ENCODE measurements at regions not wholly inside any gene's neighbourhood (a gene's known extent, or its start where the extent isn't known, plus 50 kb on each side); places are given as distances from the start of the nearest gene placed in this dataset.

DNA sequence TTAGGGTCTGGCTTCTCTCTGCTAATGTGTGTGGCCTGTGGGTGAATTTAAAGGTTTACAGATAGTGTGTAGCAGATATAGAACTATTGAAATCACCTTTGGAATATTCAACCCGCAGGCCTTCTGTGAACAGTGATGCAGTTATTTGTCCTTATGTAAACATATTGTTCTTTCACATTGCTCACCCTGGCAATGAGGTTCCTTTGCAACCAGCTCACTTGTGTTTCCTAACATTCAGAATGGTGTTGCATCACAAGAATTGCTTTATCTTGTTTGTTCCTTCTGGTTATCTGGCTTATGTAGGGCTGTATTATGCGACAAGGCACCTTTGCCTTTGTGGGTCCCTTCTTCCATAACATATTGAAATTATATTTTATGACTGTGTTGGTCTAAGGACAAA, 370.3 kb downstream of the NNT start:
- Histone ChIP-seq H3K4me3 (ENCODE audit: low read depth, low read length) (no peak overlapping the region), H3K27ac (ENCODE audit: extremely low read depth, low read depth, low read length) (no peak overlapping the region), H3K9me3 (ENCODE audit: control insufficient read depth, insufficient read depth, low read depth, low read length) (no peaks in the 10 kb centered on the region), H3K36me3 (ENCODE audit: control insufficient read depth in 2 of 2, insufficient read depth in 1 of 2, low read length in 2 of 2) (no peaks in the 10 kb centered on the region), H3K4me1 (ENCODE audit: control insufficient read depth, insufficient read depth, low read length) (no peaks in the 10 kb centered on the region)
- ChIA-PET POLR2A (no interaction called here), CTCF (no interaction called here)
- TF ChIP-seq, protein P1, sequence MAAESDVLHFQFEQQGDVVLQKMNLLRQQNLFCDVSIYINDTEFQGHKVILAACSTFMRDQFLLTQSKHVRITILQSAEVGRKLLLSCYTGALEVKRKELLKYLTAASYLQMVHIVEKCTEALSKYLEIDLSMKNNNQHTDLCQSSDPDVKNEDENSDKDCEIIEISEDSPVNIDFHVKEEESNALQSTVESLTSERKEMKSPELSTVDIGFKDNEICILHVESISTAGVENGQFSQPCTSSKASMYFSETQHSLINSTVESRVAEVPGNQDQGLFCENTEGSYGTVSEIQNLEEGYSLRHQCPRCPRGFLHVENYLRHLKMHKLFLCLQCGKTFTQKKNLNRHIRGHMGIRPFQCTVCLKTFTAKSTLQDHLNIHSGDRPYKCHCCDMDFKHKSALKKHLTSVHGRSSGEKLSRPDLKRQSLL (tag by site-specific recombination; IDR thresholded peaks at IDR 0.05) = no peak
- TF ChIP-seq, protein P2, sequence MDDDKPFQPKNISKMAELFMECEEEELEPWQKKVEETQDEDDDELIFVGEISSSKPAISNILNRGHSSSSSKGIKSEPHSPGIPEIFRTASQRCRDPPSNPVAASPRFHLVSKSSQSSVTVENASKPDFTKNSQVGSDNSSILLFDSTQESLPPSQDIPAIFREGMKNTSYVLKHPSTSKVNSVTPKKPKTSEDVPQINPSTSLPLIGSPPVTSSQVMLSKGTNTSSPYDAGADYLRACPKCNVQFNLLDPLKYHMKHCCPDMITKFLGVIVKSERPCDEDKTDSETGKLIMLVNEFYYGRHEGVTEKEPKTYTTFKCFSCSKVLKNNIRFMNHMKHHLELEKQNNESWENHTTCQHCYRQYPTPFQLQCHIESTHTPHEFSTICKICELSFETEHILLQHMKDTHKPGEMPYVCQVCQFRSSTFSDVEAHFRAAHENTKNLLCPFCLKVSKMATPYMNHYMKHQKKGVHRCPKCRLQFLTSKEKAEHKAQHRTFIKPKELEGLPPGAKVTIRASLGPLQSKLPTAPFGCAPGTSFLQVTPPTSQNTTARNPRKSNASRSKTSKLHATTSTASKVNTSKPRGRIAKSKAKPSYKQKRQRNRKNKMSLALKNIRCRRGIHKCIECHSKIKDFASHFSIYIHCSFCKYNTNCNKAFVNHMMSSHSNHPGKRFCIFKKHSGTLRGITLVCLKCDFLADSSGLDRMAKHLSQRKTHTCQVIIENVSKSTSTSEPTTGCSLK (tag by site-specific recombination; IDR thresholded peaks at IDR 0.05) = no peak
- TF ChIP-seq ZNF311 (tag by site-specific recombination; IDR thresholded peaks at IDR 0.05; ENCODE audit: borderline replicate concordance) = no peak

DNA sequence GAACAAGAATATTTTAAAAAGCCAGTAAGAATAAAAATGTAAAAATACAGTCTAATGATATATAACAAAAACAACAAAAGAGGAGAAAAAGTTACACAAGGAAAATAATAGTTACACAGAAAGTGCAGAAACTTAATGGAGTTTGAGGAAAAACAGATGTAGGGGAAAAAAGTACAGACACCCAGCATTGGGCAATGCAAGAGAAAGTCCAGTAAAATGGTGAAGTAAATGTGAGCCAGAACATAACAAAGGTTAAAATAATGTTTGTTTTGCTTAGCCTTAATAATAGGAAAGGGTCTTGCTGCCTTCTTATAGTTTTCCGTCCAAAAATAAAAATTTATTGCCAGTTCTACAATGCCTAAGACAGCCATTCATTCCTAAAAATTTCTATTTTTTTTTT, 364.2 kb downstream of the NNT start:
- Histone ChIP-seq H3K36me3 (ENCODE audit: control insufficient read depth in 2 of 2, insufficient read depth in 1 of 2, low read length in 2 of 2) (no peaks in the 10 kb centered on the region), H3K9me3 (ENCODE audit: control insufficient read depth, insufficient read depth, low read depth, low read length) (no peaks in the 10 kb centered on the region), H3K27ac (ENCODE audit: extremely low read depth, low read depth, low read length) (no peak overlapping the region), H3K4me3 (ENCODE audit: low read depth, low read length) (no peak overlapping the region), H3K4me1 (ENCODE audit: control insufficient read depth, insufficient read depth, low read length) (no peaks in the 10 kb centered on the region)
- CTCF ChIA-PET = no interaction called here
- POLR2A ChIA-PET = no interaction called here
- TF ChIP-seq, protein P3, sequence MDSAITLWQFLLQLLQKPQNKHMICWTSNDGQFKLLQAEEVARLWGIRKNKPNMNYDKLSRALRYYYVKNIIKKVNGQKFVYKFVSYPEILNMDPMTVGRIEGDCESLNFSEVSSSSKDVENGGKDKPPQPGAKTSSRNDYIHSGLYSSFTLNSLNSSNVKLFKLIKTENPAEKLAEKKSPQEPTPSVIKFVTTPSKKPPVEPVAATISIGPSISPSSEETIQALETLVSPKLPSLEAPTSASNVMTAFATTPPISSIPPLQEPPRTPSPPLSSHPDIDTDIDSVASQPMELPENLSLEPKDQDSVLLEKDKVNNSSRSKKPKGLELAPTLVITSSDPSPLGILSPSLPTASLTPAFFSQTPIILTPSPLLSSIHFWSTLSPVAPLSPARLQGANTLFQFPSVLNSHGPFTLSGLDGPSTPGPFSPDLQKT (IDR thresholded peaks at IDR 0.05; ENCODE audit: borderline replicate concordance, low read depth, low read length) = no peak
- TF ChIP-seq, protein P4, sequence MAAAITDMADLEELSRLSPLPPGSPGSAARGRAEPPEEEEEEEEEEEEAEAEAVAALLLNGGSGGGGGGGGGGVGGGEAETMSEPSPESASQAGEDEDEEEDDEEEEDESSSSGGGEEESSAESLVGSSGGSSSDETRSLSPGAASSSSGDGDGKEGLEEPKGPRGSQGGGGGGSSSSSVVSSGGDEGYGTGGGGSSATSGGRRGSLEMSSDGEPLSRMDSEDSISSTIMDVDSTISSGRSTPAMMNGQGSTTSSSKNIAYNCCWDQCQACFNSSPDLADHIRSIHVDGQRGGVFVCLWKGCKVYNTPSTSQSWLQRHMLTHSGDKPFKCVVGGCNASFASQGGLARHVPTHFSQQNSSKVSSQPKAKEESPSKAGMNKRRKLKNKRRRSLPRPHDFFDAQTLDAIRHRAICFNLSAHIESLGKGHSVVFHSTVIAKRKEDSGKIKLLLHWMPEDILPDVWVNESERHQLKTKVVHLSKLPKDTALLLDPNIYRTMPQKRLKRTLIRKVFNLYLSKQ (tag by site-specific recombination; IDR thresholded peaks at IDR 0.05; ENCODE audit: borderline replicate concordance) = no peak
- TF ChIP-seq KLF9 (tag by site-specific recombination; IDR thresholded peaks at IDR 0.05; ENCODE audit: low read depth) = no peak
- TF ChIP-seq, protein P5, sequence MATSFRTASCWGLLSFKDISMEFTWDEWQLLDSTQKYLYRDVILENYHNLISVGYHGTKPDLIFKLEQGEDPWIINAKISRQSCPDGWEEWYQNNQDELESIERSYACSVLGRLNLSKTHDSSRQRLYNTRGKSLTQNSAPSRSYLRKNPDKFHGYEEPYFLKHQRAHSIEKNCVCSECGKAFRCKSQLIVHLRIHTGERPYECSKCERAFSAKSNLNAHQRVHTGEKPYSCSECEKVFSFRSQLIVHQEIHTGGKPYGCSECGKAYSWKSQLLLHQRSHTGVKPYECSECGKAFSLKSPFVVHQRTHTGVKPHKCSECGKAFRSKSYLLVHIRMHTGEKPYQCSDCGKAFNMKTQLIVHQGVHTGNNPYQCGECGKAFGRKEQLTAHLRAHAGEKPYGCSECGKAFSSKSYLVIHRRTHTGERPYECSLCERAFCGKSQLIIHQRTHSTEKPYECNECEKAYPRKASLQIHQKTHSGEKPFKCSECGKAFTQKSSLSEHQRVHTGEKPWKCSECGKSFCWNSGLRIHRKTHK (tag by site-specific recombination; IDR thresholded peaks at IDR 0.05) = no peak
- TF ChIP-seq ZNF274 (IDR thresholded peaks at IDR 0.05; ENCODE audit: low read length) = no peak
- no peak for TF ChIP-seq ZNF274 (tag by site-specific recombination; IDR thresholded peaks at IDR 0.05; ENCODE audit: borderline replicate concordance)
- TF ChIP-seq GLI4 (tag by site-specific recombination; IDR thresholded peaks at IDR 0.05) = no peak
- TF ChIP-seq GFI1B (tag by site-specific recombination; IDR thresholded peaks at IDR 0.05) = no peak
- no peak for TF ChIP-seq ZFP69B (tag by site-specific recombination; IDR thresholded peaks at IDR 0.05)
- no peak for TF ChIP-seq ZNF184 (tag by site-specific recombination; IDR thresholded peaks at IDR 0.05)
- TF ChIP-seq ZNF19 (tag by site-specific recombination; IDR thresholded peaks at IDR 0.05; ENCODE audit: low read depth) = no peak
- no peak for TF ChIP-seq ZNF548 (tag by site-specific recombination; IDR thresholded peaks at IDR 0.05)
- TF ChIP-seq, protein P6, sequence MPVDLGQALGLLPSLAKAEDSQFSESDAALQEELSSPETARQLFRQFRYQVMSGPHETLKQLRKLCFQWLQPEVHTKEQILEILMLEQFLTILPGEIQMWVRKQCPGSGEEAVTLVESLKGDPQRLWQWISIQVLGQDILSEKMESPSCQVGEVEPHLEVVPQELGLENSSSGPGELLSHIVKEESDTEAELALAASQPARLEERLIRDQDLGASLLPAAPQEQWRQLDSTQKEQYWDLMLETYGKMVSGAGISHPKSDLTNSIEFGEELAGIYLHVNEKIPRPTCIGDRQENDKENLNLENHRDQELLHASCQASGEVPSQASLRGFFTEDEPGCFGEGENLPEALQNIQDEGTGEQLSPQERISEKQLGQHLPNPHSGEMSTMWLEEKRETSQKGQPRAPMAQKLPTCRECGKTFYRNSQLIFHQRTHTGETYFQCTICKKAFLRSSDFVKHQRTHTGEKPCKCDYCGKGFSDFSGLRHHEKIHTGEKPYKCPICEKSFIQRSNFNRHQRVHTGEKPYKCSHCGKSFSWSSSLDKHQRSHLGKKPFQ (tag by site-specific recombination; IDR thresholded peaks at IDR 0.05) = no peak
- TF ChIP-seq, protein P7, sequence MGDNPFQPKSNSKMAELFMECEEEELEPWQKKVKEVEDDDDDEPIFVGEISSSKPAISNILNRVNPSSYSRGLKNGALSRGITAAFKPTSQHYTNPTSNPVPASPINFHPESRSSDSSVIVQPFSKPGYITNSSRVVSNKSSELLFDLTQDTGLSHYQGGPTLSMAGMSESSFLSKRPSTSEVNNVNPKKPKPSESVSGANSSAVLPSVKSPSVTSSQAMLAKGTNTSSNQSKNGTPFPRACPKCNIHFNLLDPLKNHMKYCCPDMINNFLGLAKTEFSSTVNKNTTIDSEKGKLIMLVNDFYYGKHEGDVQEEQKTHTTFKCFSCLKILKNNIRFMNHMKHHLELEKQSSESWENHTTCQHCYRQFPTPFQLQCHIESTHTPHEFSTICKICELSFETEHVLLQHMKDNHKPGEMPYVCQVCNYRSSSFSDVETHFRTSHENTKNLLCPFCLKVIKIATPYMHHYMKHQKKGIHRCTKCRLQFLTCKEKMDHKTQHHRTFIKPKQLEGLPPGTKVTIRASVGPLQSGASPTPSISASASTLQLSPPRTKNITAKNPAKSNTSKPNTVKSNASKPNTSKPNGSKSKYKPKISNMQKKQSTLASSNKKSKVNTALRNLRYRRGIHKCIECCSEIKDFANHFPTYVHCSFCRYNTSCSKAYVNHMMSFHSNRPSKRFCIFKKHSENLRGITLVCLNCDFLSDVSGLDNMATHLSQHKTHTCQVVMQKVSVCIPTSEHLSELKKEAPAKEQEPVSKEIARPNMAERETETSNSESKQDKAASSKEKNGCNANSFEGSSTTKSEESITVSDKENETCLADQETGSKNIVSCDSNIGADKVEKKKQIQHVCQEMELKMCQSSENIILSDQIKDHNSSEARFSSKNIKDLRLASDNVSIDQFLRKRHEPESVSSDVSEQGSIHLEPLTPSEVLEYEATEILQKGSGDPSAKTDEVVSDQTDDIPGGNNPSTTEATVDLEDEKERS (tag by site-specific recombination; IDR thresholded peaks at IDR 0.05) = no peak
- no peak for TF ChIP-seq ZNF629 (tag by site-specific recombination; IDR thresholded peaks at IDR 0.05)
- TF ChIP-seq ZNF571 (tag by site-specific recombination; IDR thresholded peaks at IDR 0.05) = no peak

All from HEK293 (cell line).